ENCODE measurements at regions not wholly inside any gene's neighbourhood (a gene's known extent, or its start where the extent isn't known, plus 50 kb on each side); places are given as distances from the start of the nearest gene placed in this dataset.

DNA sequence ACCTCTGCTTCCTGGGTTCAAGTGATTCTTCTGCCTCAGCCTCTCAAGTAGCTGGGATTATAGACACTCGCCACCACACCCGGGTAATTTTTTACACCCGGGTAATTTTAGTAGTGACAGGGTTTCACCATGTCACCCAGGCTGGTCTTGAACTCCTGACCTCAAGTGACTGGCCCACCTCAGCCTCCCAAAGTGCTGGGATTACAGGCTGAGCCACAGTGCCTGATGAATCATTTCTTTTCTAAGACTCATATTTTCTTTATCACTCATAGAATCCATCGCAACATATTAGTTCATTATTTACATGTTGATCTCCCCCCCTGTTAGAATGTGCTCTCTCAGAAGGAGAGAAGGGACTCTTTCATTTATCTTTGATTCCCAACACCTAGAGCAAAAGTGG lies 109.5 kb upstream of the PTPRG start:
- Histone ChIP-seq H3K36me3 (ENCODE audit: control insufficient read depth, low read length) (no peaks in the 10 kb centered on the region), H3K27me3 (ENCODE audit: control insufficient read depth, low read length) (no peaks in the 10 kb centered on the region), H3K4me1 (ENCODE audit: control insufficient read depth, low read length) (no peaks in the 10 kb centered on the region), H3K9me2 (replicated peaks; ENCODE audit: control insufficient read depth, low read length) (no peaks in the 10 kb centered on the region), H4K20me1 (ENCODE audit: control insufficient read depth, insufficient read depth, low read depth, low read length) (no peaks in the 10 kb centered on the region), H3K4me2 (ENCODE audit: low read length) (no peak overlapping the region), H3K4me3 (ENCODE audit: low read length) (no peak overlapping the region), H3K9me3 (ENCODE audit: control insufficient read depth, insufficient read depth, low read length) (no peaks in the 10 kb centered on the region), H3K27ac (ENCODE audit: low read depth, low read length) (no peak overlapping the region), H3K79me2 (ENCODE audit: control insufficient read depth, low read length) (no peaks in the 10 kb centered on the region), H3F3A (ENCODE audit: control insufficient read depth, insufficient read depth) (no peaks in the 10 kb centered on the region)
- no peak for TF ChIP-seq EZH2phosphoT487 (IDR thresholded peaks at IDR 0.05; ENCODE audit: borderline replicate concordance, low read length)
- TF ChIP-seq, protein P1, sequence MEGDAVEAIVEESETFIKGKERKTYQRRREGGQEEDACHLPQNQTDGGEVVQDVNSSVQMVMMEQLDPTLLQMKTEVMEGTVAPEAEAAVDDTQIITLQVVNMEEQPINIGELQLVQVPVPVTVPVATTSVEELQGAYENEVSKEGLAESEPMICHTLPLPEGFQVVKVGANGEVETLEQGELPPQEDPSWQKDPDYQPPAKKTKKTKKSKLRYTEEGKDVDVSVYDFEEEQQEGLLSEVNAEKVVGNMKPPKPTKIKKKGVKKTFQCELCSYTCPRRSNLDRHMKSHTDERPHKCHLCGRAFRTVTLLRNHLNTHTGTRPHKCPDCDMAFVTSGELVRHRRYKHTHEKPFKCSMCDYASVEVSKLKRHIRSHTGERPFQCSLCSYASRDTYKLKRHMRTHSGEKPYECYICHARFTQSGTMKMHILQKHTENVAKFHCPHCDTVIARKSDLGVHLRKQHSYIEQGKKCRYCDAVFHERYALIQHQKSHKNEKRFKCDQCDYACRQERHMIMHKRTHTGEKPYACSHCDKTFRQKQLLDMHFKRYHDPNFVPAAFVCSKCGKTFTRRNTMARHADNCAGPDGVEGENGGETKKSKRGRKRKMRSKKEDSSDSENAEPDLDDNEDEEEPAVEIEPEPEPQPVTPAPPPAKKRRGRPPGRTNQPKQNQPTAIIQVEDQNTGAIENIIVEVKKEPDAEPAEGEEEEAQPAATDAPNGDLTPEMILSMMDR (IDR thresholded peaks at IDR 0.05; ENCODE audit: low read depth, low read length, poor library complexity, severe bottlenecking), result no peak

DNA sequence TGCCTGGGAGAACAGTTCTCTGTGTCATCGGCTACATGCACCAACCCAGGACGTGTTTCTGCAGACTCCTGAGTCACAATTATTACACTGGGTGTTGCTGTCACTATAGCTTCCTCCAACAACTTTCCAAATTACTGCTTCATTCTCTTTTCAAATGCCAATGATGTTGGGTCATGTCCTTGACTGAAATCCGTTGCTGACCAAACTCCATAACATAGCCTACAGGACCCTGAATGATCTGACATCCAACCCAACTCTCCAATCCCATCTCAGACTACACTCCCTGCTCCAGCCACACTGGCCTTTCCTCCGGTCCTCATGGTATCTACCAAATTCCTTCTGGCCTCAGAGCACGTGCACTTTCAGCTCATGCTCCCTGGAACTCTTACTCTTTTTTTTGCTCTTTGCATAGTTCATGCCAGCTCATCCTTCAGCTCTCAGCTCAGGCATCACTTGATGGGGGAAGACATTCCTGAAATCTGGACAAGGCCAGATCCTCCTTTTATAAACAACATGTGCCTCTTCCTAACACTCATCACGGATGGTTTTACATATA lies 108.8 kb upstream of the PTPRG start:
- H3K4me2 ChIP-seq (ENCODE audit: low read length), result no peak overlapping the region
- no peaks in the 10 kb centered on the region for H3F3A ChIP-seq (ENCODE audit: control insufficient read depth, insufficient read depth)
- H3K9me3 ChIP-seq (ENCODE audit: control insufficient read depth, insufficient read depth, low read length), result no peaks in the 10 kb centered on the region
- no peaks in the 10 kb centered on the region for H3K36me3 ChIP-seq (ENCODE audit: control insufficient read depth, low read length)
- TF ChIP-seq, protein P1 (IDR thresholded peaks at IDR 0.05; ENCODE audit: low read depth, low read length, poor library complexity, severe bottlenecking), result no peak
- no peak for TF ChIP-seq EZH2phosphoT487 (IDR thresholded peaks at IDR 0.05; ENCODE audit: borderline replicate concordance, low read length)
- H3K27me3 ChIP-seq (ENCODE audit: control insufficient read depth, low read length), result no peaks in the 10 kb centered on the region
- H3K79me2 ChIP-seq (ENCODE audit: control insufficient read depth, low read length), result no peaks in the 10 kb centered on the region
- H4K20me1 ChIP-seq (ENCODE audit: control insufficient read depth, insufficient read depth, low read depth, low read length), result no peaks in the 10 kb centered on the region
- H3K27ac ChIP-seq (ENCODE audit: low read depth, low read length), result no peak overlapping the region
- no peaks in the 10 kb centered on the region for H3K4me1 ChIP-seq (ENCODE audit: control insufficient read depth, low read length)
- no peak overlapping the region for H3K4me3 ChIP-seq (ENCODE audit: low read length)
- no peaks in the 10 kb centered on the region for H3K9me2 ChIP-seq (replicated peaks; ENCODE audit: control insufficient read depth, low read length)

DNA sequence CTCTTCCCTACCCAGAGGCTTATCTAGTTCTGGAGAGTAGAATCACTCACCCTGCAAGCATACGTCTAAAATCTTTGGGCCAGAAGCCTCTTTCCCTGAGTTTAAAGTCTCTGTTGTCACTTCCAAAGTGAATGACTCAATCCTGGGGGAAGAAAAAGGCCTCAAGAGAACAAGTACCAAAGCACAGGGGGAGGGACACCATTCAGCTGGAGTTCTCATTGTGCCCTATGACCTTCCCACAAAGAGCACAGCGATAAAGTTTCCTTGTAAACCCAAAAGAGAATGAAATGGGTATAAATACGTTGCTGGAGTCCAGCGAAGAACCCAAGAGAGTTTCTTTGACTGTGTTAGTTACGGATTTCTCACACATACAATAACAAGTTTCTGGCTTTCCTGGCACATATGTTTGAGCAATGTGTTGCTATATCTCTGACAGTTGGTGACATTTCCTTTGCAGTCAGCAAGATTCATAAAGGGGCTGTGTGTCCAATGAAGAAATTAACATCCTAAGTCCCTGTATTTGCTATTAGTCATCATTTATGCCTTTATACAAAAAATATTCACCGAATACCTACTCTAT lies 107.3 kb upstream of the PTPRG start:
- H3K79me2 ChIP-seq (ENCODE audit: control insufficient read depth, low read length), result no peaks in the 10 kb centered on the region
- no peaks in the 10 kb centered on the region for H3K9me3 ChIP-seq (ENCODE audit: control insufficient read depth, insufficient read depth, low read length)
- no peaks in the 10 kb centered on the region for H3F3A ChIP-seq (ENCODE audit: control insufficient read depth, insufficient read depth)
- H3K36me3 ChIP-seq (ENCODE audit: control insufficient read depth, low read length), result no peaks in the 10 kb centered on the region
- no peak overlapping the region for H3K4me2 ChIP-seq (ENCODE audit: low read length)
- no peaks in the 10 kb centered on the region for H4K20me1 ChIP-seq (ENCODE audit: control insufficient read depth, insufficient read depth, low read depth, low read length)
- no peak overlapping the region for H3K4me3 ChIP-seq (ENCODE audit: low read length)
- no peaks in the 10 kb centered on the region for H3K4me1 ChIP-seq (ENCODE audit: control insufficient read depth, low read length)
- H3K9me2 ChIP-seq (replicated peaks; ENCODE audit: control insufficient read depth, low read length), result no peaks in the 10 kb centered on the region
- no peak for TF ChIP-seq EZH2phosphoT487 (IDR thresholded peaks at IDR 0.05; ENCODE audit: borderline replicate concordance, low read length)
- TF ChIP-seq, protein P1 (IDR thresholded peaks at IDR 0.05; ENCODE audit: low read depth, low read length, poor library complexity, severe bottlenecking), result no peak
- no peaks in the 10 kb centered on the region for H3K27me3 ChIP-seq (ENCODE audit: control insufficient read depth, low read length)
- H3K27ac ChIP-seq (ENCODE audit: low read depth, low read length), result no peak overlapping the region

Data from DOHH2 (cell line).